Superior temporal gyrus (tissue), 1 donor: ENCODE measurements at regions not wholly inside any gene's neighbourhood (a gene's known extent, or its start where the extent isn't known, plus 50 kb on each side); places are given as distances from the start of the nearest gene placed in this dataset.

Source experiments
- DNase-seq: peaks from one replicate; pipeline ENCODE4 v3.0.0-alpha.2; 2016; ENCODE audit errors: extremely low spot score

GRCh38 chr13:111537115-111537728 lies 216.8 kb downstream of the TEX29 start:
- DNase-seq = no peak

DNA sequence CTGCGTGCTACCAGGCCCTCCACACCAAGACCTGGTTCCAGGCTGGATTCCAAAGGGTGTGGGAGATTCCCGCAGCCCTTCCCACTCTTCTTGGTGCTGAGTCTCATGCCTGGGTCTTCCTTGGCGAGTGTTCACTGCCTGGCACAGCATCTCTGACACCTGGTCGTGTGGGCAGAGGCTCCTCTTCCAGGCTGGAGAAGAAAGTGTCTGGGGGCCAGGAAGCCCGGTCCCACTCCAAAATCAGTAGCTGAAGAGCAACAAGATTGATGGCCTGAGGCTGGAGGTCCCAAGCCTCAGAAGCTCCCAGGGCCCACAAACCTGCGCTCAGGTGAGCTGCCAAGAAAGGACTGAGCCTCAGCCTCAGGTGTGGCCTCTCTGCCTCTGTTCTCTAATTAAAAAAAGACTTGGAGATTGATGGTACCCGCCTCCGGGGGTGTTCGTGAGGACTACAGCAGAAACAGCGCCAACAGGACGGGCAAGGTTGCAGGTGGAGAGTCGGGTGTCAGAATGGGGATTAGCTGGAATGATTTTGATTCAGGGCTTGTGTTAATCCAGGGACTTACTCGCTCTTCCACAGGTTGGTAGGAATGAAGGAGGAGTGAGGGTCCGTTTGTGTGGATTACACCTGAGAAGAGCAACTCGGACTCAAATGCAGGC lies 217.5 kb downstream of the TEX29 start:
- no peak for DNase-seq

DNA sequence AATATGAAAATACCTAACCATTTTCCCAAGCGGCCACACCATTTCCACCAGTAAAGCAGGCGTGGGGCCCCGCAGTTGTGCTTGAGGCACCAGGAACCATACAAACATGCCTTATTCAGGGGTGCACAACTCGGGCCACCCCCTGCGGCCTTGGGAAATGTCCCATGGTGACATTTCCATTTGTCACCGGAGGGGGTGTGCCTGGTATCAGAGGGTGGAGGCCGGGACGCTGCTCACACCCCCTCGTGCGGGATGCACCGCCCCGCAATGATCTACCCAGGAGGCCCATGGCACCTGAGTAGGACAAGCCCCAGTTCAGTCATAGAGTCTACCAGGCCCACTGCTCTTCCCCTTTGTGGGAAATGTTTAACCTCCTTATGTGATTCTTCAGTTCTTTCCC lies 218.8 kb downstream of the TEX29 start:
- DNase-seq = no peak

GRCh38 chr13:111539791-111540446 lies 219.5 kb downstream of the TEX29 start:
- no peak for DNase-seq

- DNase-seq = no peak
These were observed 220.0 kb downstream of the TEX29 start for GRCh38 chr13:111540486-111540885.

DNA sequence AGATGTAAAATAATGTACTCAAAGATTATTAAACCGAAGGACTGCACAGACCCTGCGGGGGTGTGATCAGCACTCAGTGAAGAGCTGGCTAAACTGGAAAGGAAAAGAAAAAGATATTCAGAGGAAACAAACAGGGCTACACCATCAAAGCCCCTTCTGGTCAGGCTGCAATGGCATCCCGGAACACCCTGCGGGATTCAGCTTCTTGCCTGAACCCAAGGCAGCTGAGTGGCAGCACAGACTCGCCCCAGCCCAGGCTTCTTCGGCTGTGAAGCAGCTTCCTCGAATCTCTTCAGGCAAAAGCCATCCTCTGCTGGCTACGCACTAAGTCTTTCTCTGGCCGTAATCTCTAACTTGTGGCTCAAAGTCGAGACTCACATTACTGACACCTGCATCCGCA lies 220.9 kb downstream of the TEX29 start:
- no peak for DNase-seq

DNA sequence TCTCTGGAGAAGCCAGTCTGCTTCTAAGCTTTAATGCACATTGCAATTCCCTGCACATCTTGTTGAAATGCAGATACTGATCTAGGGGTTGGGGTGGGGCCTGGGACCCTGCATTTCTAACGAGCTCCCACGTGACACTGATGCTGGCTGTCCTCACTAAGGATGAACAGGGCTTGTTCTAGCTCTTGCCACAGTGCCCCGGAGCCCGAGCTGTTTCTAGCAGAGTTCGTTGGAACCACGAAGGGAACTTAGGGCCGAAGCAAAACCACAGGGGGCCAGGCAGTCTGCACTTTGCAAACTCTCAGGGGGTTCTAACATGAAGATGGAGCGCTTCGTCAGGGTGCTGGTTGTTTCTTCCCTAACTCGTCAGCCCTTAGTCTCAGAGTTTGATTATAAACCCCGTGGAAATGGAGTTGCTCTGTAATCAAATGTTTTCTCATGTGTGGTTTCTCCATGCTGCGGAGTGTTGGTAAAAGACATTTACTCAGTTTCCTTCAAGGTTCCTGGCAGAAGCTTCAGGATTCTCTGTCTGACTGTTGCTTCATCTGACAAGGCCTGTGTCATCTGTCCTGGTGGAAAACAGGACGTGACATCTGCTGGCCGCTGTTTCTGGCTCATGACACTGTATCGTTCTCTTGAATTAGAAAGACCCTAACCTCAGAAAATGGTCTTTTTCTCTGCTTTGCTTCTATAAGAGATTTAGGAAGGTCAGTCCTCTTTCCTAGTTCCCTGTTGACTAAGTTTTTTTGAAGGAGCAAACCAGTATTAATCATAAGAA lies 221.5 kb downstream of the TEX29 start:
- no peak for DNase-seq

- DNase-seq = no peak
These were observed 222.3 kb downstream of the TEX29 start for GRCh38 chr13:111542530-111543341.

GRCh38 chr13:111546921-111547675 lies 226.7 kb downstream of the TEX29 start:
- DNase-seq = no peak

DNA sequence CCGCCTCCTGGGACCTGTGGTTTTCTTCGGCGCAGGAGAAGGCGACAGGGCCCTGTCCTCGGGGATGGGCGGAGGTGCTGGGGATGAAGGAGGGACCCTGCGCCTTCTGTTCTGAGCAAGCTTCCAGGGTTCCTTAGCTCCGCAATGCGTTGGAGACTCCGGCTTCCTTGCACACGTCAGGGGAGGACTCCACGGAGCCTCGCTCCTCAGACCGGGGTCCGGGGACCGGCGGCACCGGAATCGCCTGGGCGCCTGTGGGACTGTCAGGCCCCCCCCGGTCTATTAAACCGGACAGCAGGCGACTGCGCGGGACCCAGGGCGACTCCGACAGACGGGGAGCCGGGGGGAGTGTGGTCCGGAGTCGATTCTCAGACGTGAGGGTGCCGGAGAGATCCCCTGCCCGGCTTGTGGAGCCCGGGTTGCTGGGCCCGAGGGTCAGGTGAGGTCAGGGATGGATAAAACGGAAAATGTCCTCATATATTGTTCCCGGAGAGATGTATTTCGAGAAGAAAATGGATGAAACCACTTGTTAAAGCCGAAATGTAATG lies 227.4 kb downstream of the TEX29 start:
- no peak for DNase-seq

GRCh38 chr13:111548301-111548700 lies 227.9 kb downstream of the TEX29 start:
- DNase-seq = no peak

DNA sequence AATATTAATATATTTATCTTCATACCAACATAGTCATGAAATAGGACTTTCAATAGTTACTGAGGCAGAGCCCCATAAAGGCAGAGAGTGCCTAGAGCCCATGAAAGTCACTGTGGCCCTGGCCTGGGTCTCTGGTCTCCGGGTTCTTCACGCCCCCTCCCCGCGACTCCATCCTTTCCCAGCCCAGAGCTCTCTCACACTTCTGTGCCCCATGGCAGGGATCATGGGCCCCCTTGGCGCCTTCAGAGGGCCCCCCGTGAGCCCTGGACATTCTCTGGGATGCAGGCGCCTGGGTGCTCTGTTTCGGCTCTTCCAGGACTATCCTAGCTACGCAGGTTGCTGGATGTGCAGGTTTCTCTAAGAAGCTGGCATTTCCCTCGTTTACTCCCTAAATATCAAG lies 228.4 kb downstream of the TEX29 start:
- no peak for DNase-seq

- DNase-seq = no peak
These were observed 229.0 kb downstream of the TEX29 start for GRCh38 chr13:111549464-111549863.

DNA sequence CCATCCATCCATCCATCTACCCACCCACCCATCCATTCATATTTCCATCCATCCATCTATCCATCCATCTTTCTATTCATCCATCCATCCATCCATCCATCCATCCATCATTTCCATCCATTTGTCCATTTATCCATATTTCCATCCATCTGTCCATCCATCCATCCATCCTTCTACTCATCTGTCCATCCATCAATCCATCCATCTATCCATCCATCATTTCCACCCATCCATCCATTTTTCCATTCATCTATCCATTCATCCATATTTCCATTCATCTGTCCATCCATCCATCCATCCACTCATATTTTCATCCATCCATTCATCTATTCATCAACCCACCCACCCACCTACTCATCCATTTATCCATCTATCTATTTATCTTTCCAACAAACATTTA lies 229.6 kb downstream of the TEX29 start:
- DNase-seq = no peak

GRCh38 chr13:111551204-111551820 lies 230.9 kb downstream of the TEX29 start:
- no peak for DNase-seq

DNA sequence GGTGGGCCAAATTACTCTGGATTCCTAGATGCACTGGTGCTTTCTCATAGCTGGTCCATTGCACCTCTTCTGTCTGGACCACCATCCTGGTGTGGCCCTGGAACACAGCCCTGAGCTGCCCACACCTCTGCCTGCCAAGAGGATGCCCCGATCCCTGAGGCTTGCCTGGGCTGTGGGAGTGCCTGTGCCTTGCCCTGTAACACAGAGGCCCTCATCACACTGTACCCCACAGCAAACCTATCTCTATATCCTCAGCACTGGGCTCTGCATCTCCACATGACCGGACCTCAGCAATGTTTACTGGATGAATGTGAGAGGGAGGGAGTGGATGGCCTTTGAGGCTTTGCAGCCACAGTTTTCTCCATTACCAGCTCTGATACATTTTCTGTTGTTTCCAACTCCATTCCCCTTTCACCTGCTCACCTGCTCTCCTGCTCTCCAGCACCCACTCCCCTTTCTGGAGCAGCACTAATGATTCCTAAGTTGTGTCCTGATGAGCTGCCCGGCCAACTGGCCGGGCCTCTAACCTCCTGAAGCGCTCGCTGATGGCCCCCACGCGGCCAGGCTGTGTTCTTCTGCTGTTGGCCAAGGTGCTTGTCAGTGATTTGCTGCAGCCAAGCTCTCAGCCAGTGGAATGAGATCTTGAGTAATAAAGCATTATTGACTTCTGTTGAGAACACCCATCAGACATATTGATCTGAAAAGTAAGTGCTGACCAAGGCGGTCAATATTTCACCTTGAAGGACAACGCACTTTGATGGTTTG lies 232.6 kb downstream of the TEX29 start:
- DNase-seq = no peak

- no peak for DNase-seq
These were observed 234.3 kb downstream of the TEX29 start for GRCh38 chr13:111554539-111555267.

DNA sequence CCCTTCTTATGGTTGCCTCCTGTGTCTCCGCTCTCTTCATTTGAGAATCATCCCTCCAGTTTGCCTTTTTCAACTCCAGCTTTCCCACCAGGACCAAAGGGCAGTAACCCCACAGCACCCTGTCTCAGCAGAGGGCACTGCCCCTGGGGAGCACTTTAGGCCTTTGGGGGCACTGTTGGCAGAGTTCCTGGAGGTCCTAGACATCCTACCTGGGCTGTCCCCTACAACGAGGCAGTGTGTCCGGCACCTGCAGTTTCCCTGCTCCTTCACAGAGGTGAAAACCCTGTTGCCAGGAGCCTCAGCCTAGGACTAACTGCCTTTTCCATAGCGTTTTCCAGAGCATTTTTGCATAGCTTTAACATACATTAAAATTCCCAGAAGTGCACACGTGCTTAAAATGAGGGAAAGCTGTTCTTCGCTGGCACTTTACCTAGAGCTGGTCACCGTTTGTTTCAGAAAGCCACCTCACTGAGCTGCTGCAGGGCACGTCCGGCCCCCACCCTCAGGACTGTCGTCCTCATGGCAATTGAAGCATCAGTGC lies 234.9 kb downstream of the TEX29 start:
- no peak for DNase-seq
